ENCODE measurements at regions not wholly inside any gene's neighbourhood (a gene's known extent, or its start where the extent isn't known, plus 50 kb on each side); places are given as distances from the start of the nearest gene placed in this dataset.

- DNase-seq, result no peak
- intact Hi-C loops (cut with DNase I), result no loop called here
Observed at GRCh38 chr2:136482966-136483365, 282.4 kb upstream of the THSD7B start.

DNA sequence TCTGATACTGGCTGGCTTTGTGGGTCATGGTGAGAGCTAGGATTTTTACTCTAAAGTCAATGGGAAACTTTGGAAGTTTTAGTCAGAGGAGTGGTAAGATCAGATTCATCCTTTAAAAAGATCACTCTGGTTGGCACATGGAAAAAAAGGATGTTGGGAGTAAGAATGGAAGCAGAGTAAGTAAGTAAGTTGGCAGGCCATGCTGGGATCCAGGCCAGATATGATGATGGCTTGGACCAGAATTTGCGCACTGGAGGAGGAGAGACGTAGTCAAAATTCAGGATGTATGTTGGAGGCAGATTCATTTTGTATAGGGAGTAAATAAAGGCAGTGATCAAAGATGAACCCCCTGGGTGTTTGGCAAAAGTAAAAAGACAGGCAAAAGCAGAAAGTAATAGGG lies 283.3 kb upstream of the THSD7B start:
- intact Hi-C loops (cut with DNase I), result no loop called here
- no peak for DNase-seq

DNA sequence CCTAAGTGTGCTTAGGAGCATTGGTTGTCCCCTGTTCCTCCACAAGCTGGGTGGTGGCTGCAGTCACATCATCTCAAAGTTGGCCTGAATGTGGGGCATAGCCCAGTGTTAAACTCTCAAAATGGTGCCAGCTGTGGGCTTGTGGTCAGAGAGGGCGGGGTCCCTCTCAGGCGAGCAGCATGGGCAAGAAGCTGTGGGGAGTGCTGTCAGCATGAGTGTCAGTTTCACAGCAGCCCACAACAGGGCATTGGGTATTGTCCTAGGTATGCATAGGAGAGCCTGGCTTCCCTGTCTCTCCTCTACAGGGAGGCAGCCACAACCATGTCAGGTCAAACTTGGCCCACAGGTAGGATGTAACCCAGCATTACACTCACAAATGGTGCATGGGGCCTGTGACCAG lies 285.6 kb upstream of the THSD7B start:
- intact Hi-C loops (cut with DNase I), result no loop called here
- no peak for DNase-seq

DNA sequence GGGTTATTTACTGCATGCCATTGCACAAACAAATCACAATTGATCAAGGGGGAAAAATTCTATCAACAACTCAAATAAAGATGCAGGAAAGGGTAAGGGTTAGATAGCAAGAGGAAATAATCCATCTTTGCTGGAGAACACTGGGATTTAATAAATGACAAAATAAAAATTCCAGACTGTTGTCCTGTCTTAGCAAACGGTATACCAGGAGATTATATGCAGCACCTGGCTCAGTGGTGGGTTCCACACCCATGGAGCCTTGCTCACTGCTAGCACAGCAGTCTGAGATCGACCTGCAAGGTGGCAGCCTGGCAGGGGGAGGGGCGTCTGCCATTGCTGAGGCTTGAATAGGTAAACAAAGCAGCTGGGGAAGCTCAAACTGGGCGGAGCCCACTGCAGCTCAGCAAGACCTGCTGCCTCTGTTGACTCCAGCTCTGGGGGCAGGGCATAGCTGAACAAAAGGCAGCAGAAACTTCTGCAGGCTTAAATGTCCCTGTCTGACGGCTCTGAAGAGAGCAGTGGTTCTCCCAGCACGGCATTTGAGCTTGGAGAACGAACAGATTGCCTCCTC lies 296.5 kb upstream of the THSD7B start:
- DNase-seq, result no peak
- intact Hi-C loops (cut with DNase I), result no loop called here

GRCh38 chr2:136452528-136452927 lies 312.8 kb upstream of the THSD7B start:
- DNase-seq, result no peak
- intact Hi-C loops (cut with DNase I), result no loop called here

GRCh38 chr2:136448986-136449780 lies 316.2 kb upstream of the THSD7B start:
- intact Hi-C loops (cut with DNase I), result no loop called here
- no peak for DNase-seq

- no peak for DNase-seq
- intact Hi-C loops (cut with DNase I), result no loop called here
Observed at GRCh38 chr2:136448432-136448831, 316.9 kb upstream of the THSD7B start.

DNA sequence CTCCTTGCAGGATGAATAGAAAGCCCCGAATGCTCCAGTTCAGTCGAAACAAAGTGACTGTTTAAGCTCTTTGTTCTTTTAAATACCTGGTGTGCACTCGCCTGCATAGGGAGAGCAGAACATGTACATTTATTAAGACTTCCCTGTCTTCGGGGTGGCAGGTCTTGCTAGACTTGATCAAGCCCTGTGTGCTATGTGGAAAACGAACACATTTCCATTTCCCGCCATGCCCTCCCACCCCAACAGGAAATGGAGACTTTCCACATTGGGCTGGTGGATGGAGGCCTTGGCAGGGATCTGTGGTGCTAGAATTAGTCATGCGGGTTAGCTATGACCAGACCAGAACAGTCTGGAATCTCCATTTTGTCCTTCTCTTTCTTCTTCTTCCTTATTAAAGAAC lies 321.0 kb upstream of the THSD7B start:
- intact Hi-C loops (cut with DNase I), result no loop called here
- no peak for DNase-seq

GRCh38 chr2:136443661-136444060 lies 321.7 kb upstream of the THSD7B start:
- no peak for DNase-seq
- intact Hi-C loops (cut with DNase I), result no loop called here

GRCh38 chr2:136441979-136442714 lies 323.2 kb upstream of the THSD7B start:
- intact Hi-C loops (cut with DNase I), result no loop called here

GRCh38 chr2:136439064-136439676 lies 321.2 kb upstream of the CXCR4 start:
- DNase-seq, result no peak
- intact Hi-C loops (cut with DNase I), result no loop called here

More at GRCh38 chr2:136441979-136442714, 323.2 kb upstream of the THSD7B start:
- no peak for DNase-seq

- intact Hi-C loops (cut with DNase I), result no loop called here
- DNase-seq, result no peak
Observed at GRCh38 chr2:136437461-136437860, 319.5 kb upstream of the CXCR4 start.

DNA sequence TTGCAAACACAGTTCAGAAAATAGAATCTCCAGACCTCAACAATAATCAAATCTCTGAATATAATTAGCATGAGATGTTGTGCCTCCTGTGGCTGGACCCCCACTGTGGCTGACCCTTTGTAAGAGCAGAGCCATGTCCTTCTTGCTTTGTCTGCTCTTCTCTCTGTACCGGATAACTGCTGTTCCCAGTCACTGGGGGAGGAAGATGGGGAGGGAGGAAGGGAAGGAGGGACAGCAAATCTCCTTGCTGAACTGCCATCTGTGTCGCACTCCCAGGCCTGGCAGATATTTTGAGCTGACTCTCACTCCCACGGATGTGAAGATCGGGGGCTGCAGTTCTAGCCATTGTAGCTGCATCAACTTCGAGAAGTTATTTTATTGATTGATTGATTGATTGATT lies 319.0 kb upstream of the CXCR4 start:
- intact Hi-C loops (cut with DNase I), result no loop called here
- DNase-seq, result no peak

DNA sequence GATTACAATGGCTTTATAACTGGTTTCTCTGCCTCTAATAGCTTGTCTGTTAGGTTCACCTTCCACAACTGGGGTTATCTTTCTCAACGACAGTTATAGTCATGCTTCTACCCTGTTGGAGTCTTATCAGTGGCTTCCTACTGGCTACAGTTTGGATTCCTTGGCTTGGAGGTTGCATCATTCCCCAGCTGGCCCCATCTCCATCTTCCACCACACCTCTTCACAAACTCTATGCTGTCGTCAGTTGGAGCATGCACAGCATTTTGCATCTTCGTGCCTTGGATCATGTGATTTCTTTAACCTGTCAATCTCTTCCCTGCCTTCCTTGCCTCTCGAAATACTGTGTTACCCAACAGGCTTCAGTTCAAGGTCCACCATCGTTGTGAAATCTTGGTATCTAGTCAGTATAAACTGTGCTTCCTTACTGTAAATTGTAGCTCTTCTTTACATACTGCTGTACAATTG lies 316.3 kb upstream of the CXCR4 start:
- intact Hi-C loops (cut with DNase I), result no loop called here
- DNase-seq, result no peak

GRCh38 chr2:136433261-136433660 lies 315.3 kb upstream of the CXCR4 start:
- intact Hi-C loops (cut with DNase I), result no loop called here
- no peak for DNase-seq

DNA sequence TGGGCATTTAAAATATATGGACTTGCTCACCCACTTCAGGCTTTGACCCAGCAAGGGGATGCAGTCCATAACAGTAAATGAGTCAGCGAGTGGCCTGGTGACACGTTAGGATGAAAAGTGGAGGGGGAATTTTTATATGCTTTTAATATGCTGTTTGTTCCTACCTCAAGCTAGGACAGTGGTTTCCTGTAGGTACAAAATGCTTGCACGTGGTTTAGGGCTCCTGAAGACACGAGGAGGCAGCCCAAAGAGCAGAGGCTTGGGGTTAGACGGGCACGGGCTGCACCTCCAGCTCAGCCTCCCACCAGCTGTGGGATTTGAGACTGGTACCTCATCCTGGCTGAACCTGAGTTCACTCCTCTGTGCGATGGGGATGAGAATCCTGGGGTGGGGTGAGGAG lies 306.2 kb upstream of the CXCR4 start:
- no peak for DNase-seq
- intact Hi-C loops (cut with DNase I), result loop anchor here (5.0 kb wide), 1 partner anchor 1413 kb away; no protein-coding TSS in a partner anchor

GRCh38 chr2:136423516-136423996 lies 305.6 kb upstream of the CXCR4 start:
- intact Hi-C loops (cut with DNase I), result loop anchor here (5.0 kb wide), 1 partner anchor 1414 kb away; no protein-coding TSS in a partner anchor
- DNase-seq, result peak; percentile 42 to 93 (median 72)

DNA sequence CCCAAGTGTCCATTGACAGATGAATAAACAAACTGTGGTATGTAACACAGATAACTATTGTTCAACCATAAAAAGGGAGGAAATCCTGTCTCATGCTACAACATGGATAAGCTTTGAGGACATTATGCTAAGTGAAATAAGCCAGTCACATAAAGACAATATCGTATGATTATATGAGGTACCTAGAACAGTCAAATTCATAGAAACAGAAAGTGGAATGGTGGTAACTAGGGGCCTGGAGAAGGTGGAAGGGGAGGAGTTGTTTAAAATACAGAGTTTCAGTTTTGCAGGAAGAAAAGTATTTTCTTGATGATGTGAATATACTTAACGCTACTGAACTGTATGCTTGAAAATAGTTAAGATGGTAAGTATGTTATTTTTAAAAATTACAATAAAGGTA lies 304.6 kb upstream of the CXCR4 start:
- DNase-seq, result no peak
- intact Hi-C loops (cut with DNase I), result loop anchor here (5.0 kb wide), 1 partner anchor 1415 kb away; no protein-coding TSS in a partner anchor

- intact Hi-C loops (cut with DNase I), result loop anchor here (5.0 kb wide), 1 partner anchor 1417 kb away; no protein-coding TSS in a partner anchor
- no peak for DNase-seq
Observed at GRCh38 chr2:136420346-136420745, 302.4 kb upstream of the CXCR4 start.

GRCh38 chr2:136411946-136412345 lies 294.0 kb upstream of the CXCR4 start:
- intact Hi-C loops (cut with DNase I), result no loop called here

DNA sequence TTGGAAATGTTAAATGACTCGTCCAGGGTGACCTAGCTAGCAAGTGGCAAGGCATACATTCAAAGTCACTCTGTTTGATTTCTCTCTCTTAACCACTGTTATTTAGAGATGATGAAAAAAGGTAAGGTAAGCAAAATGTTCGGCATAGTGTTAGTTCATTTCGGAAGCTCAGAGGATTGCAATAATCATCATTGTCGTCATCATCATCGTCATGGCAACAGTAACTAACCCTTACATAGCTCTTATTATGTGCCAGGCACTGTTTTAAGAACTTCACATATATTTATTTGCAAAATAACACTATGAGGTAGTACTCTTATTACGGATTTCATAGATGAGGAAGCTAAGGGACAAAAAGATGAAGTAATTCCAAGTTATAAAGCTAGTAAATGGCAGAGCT lies 292.7 kb upstream of the CXCR4 start:
- intact Hi-C loops (cut with DNase I), result no loop called here
- DNase-seq, result no peak

More at GRCh38 chr2:136411946-136412345, 294.0 kb upstream of the CXCR4 start:
- no peak for DNase-seq

Measured in posterior cingulate gyrus (tissue), 11 donors.